DND-41 (cell line): ENCODE measurements at regions not wholly inside any gene's neighbourhood (a gene's known extent, or its start where the extent isn't known, plus 50 kb on each side); places are given as distances from the start of the nearest gene placed in this dataset.

Experiments
- ATAC-seq: fragments of 200-7000 bp; cut with Tn5 transposase; 3 replicates; pipeline ENCODE4 v1.9.1; 2021; ENCODE audit warnings: low read depth; ENCODE audit not compliant: insufficient read depth
- DNase-seq: peaks from one replicate; pipeline ENCODE4 v3.0.0-alpha.2; 2020
- H2AFZ ChIP-seq: 2 replicates; pipeline ENCODE4 v1.6.0; 2012; ENCODE audit warnings: low read depth, low read length
- H3K27ac ChIP-seq: 2 replicates; pipeline ENCODE4 v1.5.1; 2012; ENCODE audit warnings: low read length, inconsistent platforms
- H3K27me3 ChIP-seq: fragments of 200-600 bp; sonication (generic); 2 replicates; pipeline ENCODE4 v1.6.0; 2012; ENCODE audit warnings: low read length, mild to moderate bottlenecking, inconsistent platforms; ENCODE audit not compliant: insufficient read depth, poor library complexity
- H3K36me3 ChIP-seq: 2 replicates; pipeline ENCODE4 v1.5.1; 2012; ENCODE audit warnings: low read length, inconsistent platforms; ENCODE audit not compliant: insufficient read depth
- H3K4me1 ChIP-seq: 2 replicates; pipeline ENCODE4 v1.5.1; 2012; ENCODE audit warnings: mild to moderate bottlenecking, low read length; ENCODE audit not compliant: insufficient read depth
- H3K4me2 ChIP-seq: 2 replicates; pipeline ENCODE4 v1.6.0; 2012; ENCODE audit warnings: mild to moderate bottlenecking, moderate library complexity, low read length, inconsistent platforms; ENCODE audit not compliant: insufficient read depth
- H3K4me3 ChIP-seq, 2 experiments: fragments of 200-600 bp in 1 of 2; shearing (Covaris generic) in 1 of 2; 2 replicates each; pipeline ENCODE4 v1.5.1; 2012 to 2016; ENCODE audit warnings: inconsistent platforms in 2 of 2, low read length in 2 of 2, mild to moderate bottlenecking in 2 of 2, low read depth in 1 of 2, moderate library complexity in 1 of 2
- H3K79me2 ChIP-seq: 2 replicates; pipeline ENCODE4 v1.6.0; 2012; ENCODE audit warnings: low read length, inconsistent platforms; ENCODE audit not compliant: insufficient read depth
- H3K9ac ChIP-seq: 2 replicates; pipeline ENCODE4 v1.6.0; 2012; ENCODE audit warnings: low read depth, mild to moderate bottlenecking, inconsistent platforms, low read length, moderate library complexity
- H3K9me3 ChIP-seq: 2 replicates; pipeline ENCODE4 v1.5.1; 2012; ENCODE audit warnings: low read length, moderate library complexity, mild to moderate bottlenecking, inconsistent platforms; ENCODE audit not compliant: insufficient read depth, severe bottlenecking
- H4K20me1 ChIP-seq: 2 replicates; pipeline ENCODE4 v1.6.0; 2012; ENCODE audit warnings: low read length; ENCODE audit not compliant: insufficient read depth
- CTCF ChIP-seq: IDR thresholded peaks from 2 replicates; pipeline ENCODE4 v1.5.1; 2012; ENCODE audit warnings: borderline replicate concordance, low read length, moderate library complexity, mild to moderate bottlenecking; ENCODE audit not compliant: poor library complexity, severe bottlenecking; ENCODE audit errors: extremely low read depth
- EZH2 ChIP-seq: IDR thresholded peaks from 3 replicates; pipeline ENCODE4 v1.6.1; 2012; ENCODE audit warnings: borderline replicate concordance, low read depth, mild to moderate bottlenecking, moderate library complexity, low read length, inconsistent platforms; ENCODE audit not compliant: severe bottlenecking

GRCh38 chr7:51785876-51786275, 469.3 kb upstream of the COBL start:
- H3K27ac ChIP-seq, result no peak overlapping the region
- H3K4me1 ChIP-seq, result no peaks in the 10 kb centered on the region
- no peak overlapping the region for H3K4me3 ChIP-seq
- H3K4me2 ChIP-seq, result no peak overlapping the region
- H4K20me1 ChIP-seq, result no peaks in the 10 kb centered on the region
- H3K27me3 ChIP-seq, result no peaks in the 10 kb centered on the region
- no peaks in the 10 kb centered on the region for H3K79me2 ChIP-seq
- H3K9ac ChIP-seq, result no peak overlapping the region
- no peaks in the 10 kb centered on the region for H3K36me3 ChIP-seq
- ATAC-seq (no peak), DNase-seq (no peak)
- TF ChIP-seq CTCF, result no peak
- H2AFZ ChIP-seq, result no peak overlapping the region
- H3K9me3 ChIP-seq, result no peaks in the 10 kb centered on the region

- no peaks in the 10 kb centered on the region for H3K79me2 ChIP-seq
- no peaks in the 10 kb centered on the region for H3K4me1 ChIP-seq
- no peaks in the 10 kb centered on the region for H3K9me3 ChIP-seq
- no peaks in the 10 kb centered on the region for H3K27me3 ChIP-seq
- H3K27ac ChIP-seq, result no peak overlapping the region
- TF ChIP-seq EZH2 (no peak), CTCF (no peak)
- ATAC-seq, result no peak
- no peak overlapping the region for H3K4me2 ChIP-seq
- H3K36me3 ChIP-seq, result no peaks in the 10 kb centered on the region
- H4K20me1 ChIP-seq, result no peaks in the 10 kb centered on the region
- H2AFZ ChIP-seq, result no peak overlapping the region
- no peak for DNase-seq
- no peak overlapping the region for H3K4me3 ChIP-seq
- H3K9ac ChIP-seq, result no peak overlapping the region
Measured at GRCh38 chr7:51785171-51785570, 468.6 kb upstream of the COBL start.

- Histone ChIP-seq H3K4me3 (no peak overlapping the region), H4K20me1 (no peaks in the 10 kb centered on the region), H2AFZ (no peak overlapping the region), H3K9ac (no peak overlapping the region), H3K27me3 (no peaks in the 10 kb centered on the region), H3K36me3 (no peaks in the 10 kb centered on the region), H3K79me2 (no peaks in the 10 kb centered on the region), H3K27ac (no peak overlapping the region), H3K4me1 (no peaks in the 10 kb centered on the region), H3K4me2 (no peak overlapping the region), H3K9me3 (no peaks in the 10 kb centered on the region)
- no peak for TF ChIP-seq EZH2
- TF ChIP-seq CTCF, result no peak
- DNase-seq (no peak), ATAC-seq (no peak)
Measured at GRCh38 chr7:51783241-51783640, 466.6 kb upstream of the COBL start.

- Histone ChIP-seq H3K4me3 (no peak overlapping the region), H3K79me2 (no peaks in the 10 kb centered on the region), H3K4me2 (no peak overlapping the region), H3K9ac (no peak overlapping the region), H3K9me3 (no peaks in the 10 kb centered on the region), H3K4me1 (no peaks in the 10 kb centered on the region), H2AFZ (no peak overlapping the region), H3K27me3 (no peaks in the 10 kb centered on the region), H3K27ac (no peak overlapping the region), H3K36me3 (no peaks in the 10 kb centered on the region), H4K20me1 (no peaks in the 10 kb centered on the region)
- TF ChIP-seq CTCF (no peak), EZH2 (no peak)
- ATAC-seq (no peak), DNase-seq (no peak)
Measured at GRCh38 chr7:51778121-51778520, 461.5 kb upstream of the COBL start.
